ENCODE measurements at regions not wholly inside any gene's neighbourhood (a gene's known extent, or its start where the extent isn't known, plus 50 kb on each side); places are given as distances from the start of the nearest gene placed in this dataset.

DNA sequence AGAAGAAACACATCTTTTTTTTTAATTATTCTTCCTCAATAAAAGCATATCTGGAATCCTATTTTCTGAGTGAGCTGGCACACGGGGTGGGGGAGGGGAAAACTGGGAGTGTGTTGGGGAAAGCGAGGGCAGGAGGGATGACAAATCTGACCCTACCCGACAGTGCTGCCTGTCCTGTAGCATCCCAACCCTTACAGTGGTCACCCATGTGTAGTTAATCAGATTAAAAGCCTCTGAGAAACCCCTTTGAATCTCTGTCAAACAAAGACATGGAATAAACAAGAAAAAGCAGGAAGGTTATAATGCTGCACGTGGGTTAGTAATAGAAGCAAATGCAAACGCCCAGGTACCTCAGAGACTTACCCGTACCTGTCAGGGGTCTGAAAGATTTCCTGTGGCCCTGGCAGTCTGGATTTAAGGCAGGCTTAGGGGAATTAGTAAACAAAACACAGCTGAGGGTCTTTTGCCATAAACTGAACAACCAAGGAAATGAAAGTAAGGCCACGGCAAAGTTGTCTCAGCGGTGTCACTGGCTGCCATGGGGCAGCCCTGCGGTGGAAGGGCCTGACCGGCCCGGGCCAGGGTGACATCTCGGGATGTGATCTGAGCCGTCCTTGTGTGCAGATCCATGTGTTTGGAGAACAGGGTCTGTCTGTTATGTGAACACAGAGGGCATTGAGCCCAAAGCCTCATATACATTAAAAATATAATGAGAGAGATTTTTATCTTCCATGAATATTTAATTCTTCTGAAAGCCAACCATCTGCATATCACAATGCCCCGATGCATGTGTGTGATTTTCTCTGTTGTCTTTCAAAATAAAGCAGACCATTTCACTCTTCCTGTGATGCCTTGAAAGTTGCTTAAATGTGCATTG is 308.2 kb downstream of the ZNF608 start:
- H2AK5ac ChIP-seq (ENCODE audit: insufficient read length, low read length): no peak overlapping the region
- no peak overlapping the region for H3K4ac ChIP-seq (ENCODE audit: low read depth, low read length)
- no peak overlapping the region for H3K56ac ChIP-seq (ENCODE audit: insufficient read length, low read depth, low read length)
- Mint-ChIP-seq H3K9me3 (peaks cover 18 to 25% of the 10 kb centered on the region in 2 experiments), H3K27me3 (ENCODE audit: low read depth) (no peaks in the 10 kb centered on the region; the same call in 1 of the 2 replicates), H3K27ac (peak overlapping the region; percentile 90 to 92 (median 90)), H3K4me1 (peaks cover 45 to 51% of the 10 kb centered on the region in 2 experiments), H3K36me3 (ENCODE audit: insufficient read depth in 1 of 3, low read depth in 3 of 3) (peaks cover 16 to 30% (median 25%) of the 10 kb centered on the region in 3 experiments), H3K4me3 (peak overlapping the region in 1 of 2 experiments; percentile 30; a peak in 3 of 5 replicates)
- WGBS (ENCODE audit: extremely low coverage, insufficient read length, low lambda C conversion rate): no CpG with 5 or more reads among the region's 14 CpGs
- H3K79me2 ChIP-seq (ENCODE audit: insufficient read depth, low read length): no peaks in the 10 kb centered on the region
- no peak overlapping the region for H3K9ac ChIP-seq (ENCODE audit: extremely low read depth, insufficient read length, low read length)
- no peaks in the 10 kb centered on the region for H4K20me1 ChIP-seq (ENCODE audit: control insufficient read depth, insufficient read depth, insufficient read length)
- no peak overlapping the region for H4K5ac ChIP-seq (ENCODE audit: insufficient read length, low read depth, low read length)
- H3K23ac ChIP-seq (ENCODE audit: insufficient read length, low read depth, low read length): no peak overlapping the region
- no peak overlapping the region for H4K91ac ChIP-seq (ENCODE audit: insufficient read length, low read depth, low read length)
- no peak overlapping the region for H3T11ph ChIP-seq (ENCODE audit: low read length)
- no peaks in the 10 kb centered on the region for H3K27me3 ChIP-seq (ENCODE audit: insufficient read depth, low read length)
- no peak overlapping the region for H2BK20ac ChIP-seq (ENCODE audit: low read depth, low read length, poor library complexity, severe bottlenecking)
- H2BK15ac ChIP-seq (ENCODE audit: low read depth, low read length): no peak overlapping the region
- H3K18ac ChIP-seq (ENCODE audit: insufficient read length, low read depth, low read length): no peak overlapping the region
- no peak overlapping the region for H2BK12ac ChIP-seq (ENCODE audit: insufficient read length, low read depth, low read length)
- H3K9me3 ChIP-seq (ENCODE audit: control insufficient read depth, low read depth, low read length): no peaks in the 10 kb centered on the region
- H2BK120ac ChIP-seq (ENCODE audit: low read depth, low read length, poor library complexity, severe bottlenecking): no peak overlapping the region
- no peaks in the 10 kb centered on the region for H3K79me1 ChIP-seq (ENCODE audit: insufficient read depth, low read depth, low read length, poor library complexity, severe bottlenecking)
- peak overlapping the region; percentile 18 for H3K4me2 ChIP-seq (ENCODE audit: insufficient read depth, insufficient read length, low read length)
- H2AFZ ChIP-seq (ENCODE audit: low read length): no peak overlapping the region
- no peak overlapping the region; the same call in 1 of the 2 replicates for H3K14ac ChIP-seq (ENCODE audit: insufficient read depth, low read length)
- peak overlapping the region; percentile 16 for H2BK5ac ChIP-seq (ENCODE audit: insufficient read length, low read length)
- TF ChIP-seq, protein P1, sequence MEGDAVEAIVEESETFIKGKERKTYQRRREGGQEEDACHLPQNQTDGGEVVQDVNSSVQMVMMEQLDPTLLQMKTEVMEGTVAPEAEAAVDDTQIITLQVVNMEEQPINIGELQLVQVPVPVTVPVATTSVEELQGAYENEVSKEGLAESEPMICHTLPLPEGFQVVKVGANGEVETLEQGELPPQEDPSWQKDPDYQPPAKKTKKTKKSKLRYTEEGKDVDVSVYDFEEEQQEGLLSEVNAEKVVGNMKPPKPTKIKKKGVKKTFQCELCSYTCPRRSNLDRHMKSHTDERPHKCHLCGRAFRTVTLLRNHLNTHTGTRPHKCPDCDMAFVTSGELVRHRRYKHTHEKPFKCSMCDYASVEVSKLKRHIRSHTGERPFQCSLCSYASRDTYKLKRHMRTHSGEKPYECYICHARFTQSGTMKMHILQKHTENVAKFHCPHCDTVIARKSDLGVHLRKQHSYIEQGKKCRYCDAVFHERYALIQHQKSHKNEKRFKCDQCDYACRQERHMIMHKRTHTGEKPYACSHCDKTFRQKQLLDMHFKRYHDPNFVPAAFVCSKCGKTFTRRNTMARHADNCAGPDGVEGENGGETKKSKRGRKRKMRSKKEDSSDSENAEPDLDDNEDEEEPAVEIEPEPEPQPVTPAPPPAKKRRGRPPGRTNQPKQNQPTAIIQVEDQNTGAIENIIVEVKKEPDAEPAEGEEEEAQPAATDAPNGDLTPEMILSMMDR (conservative IDR thresholded peaks at IDR 0.05): no peak
- peak; percentile 32 for DNase-seq
- H3K23me2 ChIP-seq (ENCODE audit: insufficient read length, low read depth, low read length, poor library complexity, severe bottlenecking): no peaks in the 10 kb centered on the region
- no peak overlapping the region for H4K8ac ChIP-seq (replicated peaks; ENCODE audit: insufficient read length, low read depth, low read length)
- peaks cover 20% of the 10 kb centered on the region for H3K4me1 ChIP-seq (ENCODE audit: insufficient read depth, low read length)
- peak overlapping the region; percentile 95 for H3K27ac ChIP-seq (ENCODE audit: insufficient read length, low read depth, low read length)
